GM23248 (cell line): ENCODE measurements at regions not wholly inside any gene's neighbourhood (a gene's known extent, or its start where the extent isn't known, plus 50 kb on each side); places are given as distances from the start of the nearest gene placed in this dataset.

Experiments
- EZH2 ChIP-seq: fragments of 200-600 bp; sonication (generic); IDR thresholded peaks from 2 replicates; pipeline ENCODE4 v1.6.1; 2018; ENCODE audit warnings: antibody characterized with exemption, mild to moderate bottlenecking; ENCODE audit not compliant: insufficient read depth, poor library complexity, severe bottlenecking
- EZH2phosphoT487 ChIP-seq: fragments of 200-600 bp; sonication (generic); IDR thresholded peaks from 2 replicates; pipeline ENCODE4 v1.6.1; 2018; ENCODE audit warnings: antibody characterized with exemption, moderate library complexity, mild to moderate bottlenecking, low read depth; ENCODE audit not compliant: insufficient read depth

DNA sequence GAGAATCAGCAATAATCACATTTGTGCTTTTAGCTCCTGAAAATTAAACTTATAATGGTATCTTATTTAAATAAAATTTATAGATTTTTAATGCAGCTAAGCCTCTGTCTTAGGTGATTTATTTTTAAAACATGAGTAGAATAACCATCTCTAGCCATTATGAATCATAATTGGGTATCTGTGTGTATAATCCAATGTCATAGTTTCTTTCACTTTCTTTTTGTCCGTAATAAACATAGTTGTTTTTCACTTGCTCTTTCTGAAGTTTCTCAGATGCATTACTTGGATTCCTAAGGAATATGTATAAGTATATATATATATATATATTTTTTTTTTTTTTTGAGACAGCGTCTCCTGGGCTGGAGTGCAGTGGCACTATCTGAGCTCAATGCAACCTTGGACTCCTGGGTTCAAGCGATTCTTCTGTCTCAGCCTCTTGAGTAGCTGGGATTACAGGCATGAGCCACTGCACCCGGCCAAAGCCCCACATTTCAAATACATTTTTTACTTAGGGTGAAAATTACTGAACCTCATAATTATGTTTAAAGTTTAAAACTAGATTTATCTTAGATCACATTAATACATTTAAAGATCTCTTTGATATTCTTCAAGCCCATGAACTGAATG, 377.1 kb downstream of the PRDM9 start:
- TF ChIP-seq EZH2phosphoT487 (no peak), EZH2 (no peak)
